ENCODE measurements at regions not wholly inside any gene's neighbourhood (a gene's known extent, or its start where the extent isn't known, plus 50 kb on each side); places are given as distances from the start of the nearest gene placed in this dataset.

GRCh38 chr4:127006446-127006877 lies 626.3 kb upstream of the INTU start:
- Histone ChIP-seq H3K27ac (no peak overlapping the region), H3K4me1 (replicated peaks in 1 of 2) (no peaks in the 10 kb centered on the region), H3K27me3 (no peaks in the 10 kb centered on the region), H3K36me3 (replicated peaks in 1 of 2) (no peaks in the 10 kb centered on the region), H3K9me3 (replicated peaks in 1 of 3) (no peaks in the 10 kb centered on the region), H3K4me3 (no peak overlapping the region)
- DNase-seq, result no peak
- intact Hi-C loops (cut with DNase I), result no loop called here
- TF ChIP-seq CTCF (IDR thresholded peaks at IDR 0.05) (no peak), POLR2A (IDR thresholded peaks at IDR 0.05) (no peak)

- H3K36me3 ChIP-seq (replicated peaks in 1 of 2), result no peaks in the 10 kb centered on the region
- no peak overlapping the region for H3K4me3 ChIP-seq
- no peak overlapping the region for H3K27ac ChIP-seq
- no peaks in the 10 kb centered on the region for H3K27me3 ChIP-seq
- DNase-seq, result no peak
- intact Hi-C loops (cut with DNase I), result no loop called here
- H3K4me1 ChIP-seq (replicated peaks in 1 of 2), result no peaks in the 10 kb centered on the region
- H3K9me3 ChIP-seq (replicated peaks in 1 of 3), result no peaks in the 10 kb centered on the region
- TF ChIP-seq CTCF (IDR thresholded peaks at IDR 0.05) (no peak), POLR2A (IDR thresholded peaks at IDR 0.05) (no peak)
- 71 to 83% (median 76%) methylated on average over 3 of the region's 3 CpGs for WGBS, 4 donors
Measured at GRCh38 chr4:127007305-127007704, 625.5 kb upstream of the INTU start.

- Histone ChIP-seq H3K4me1 (replicated peaks in 1 of 2) (no peaks in the 10 kb centered on the region), H3K27me3 (no peaks in the 10 kb centered on the region), H3K27ac (no peak overlapping the region), H3K9me3 (replicated peaks in 1 of 3) (no peaks in the 10 kb centered on the region), H3K4me3 (no peak overlapping the region), H3K36me3 (replicated peaks in 1 of 2) (no peaks in the 10 kb centered on the region)
- TF ChIP-seq POLR2A (IDR thresholded peaks at IDR 0.05) (no peak), CTCF (IDR thresholded peaks at IDR 0.05) (no peak)
- intact Hi-C loops (cut with DNase I), result no loop called here
- no peak for DNase-seq
Measured at GRCh38 chr4:127012549-127012948, 620.2 kb upstream of the INTU start.

- no peaks in the 10 kb centered on the region for H3K4me1 ChIP-seq (replicated peaks in 1 of 2)
- intact Hi-C loops (cut with DNase I), result no loop called here
- H3K9me3 ChIP-seq (replicated peaks in 1 of 3), result no peaks in the 10 kb centered on the region
- TF ChIP-seq CTCF (IDR thresholded peaks at IDR 0.05) (no peak), POLR2A (IDR thresholded peaks at IDR 0.05) (no peak)
- no peak overlapping the region for H3K27ac ChIP-seq
- H3K36me3 ChIP-seq (replicated peaks in 1 of 2), result no peaks in the 10 kb centered on the region
- 51 to 66% (median 54%) methylated on average over 5 of the region's 5 CpGs for WGBS, 4 donors
- no peaks in the 10 kb centered on the region for H3K27me3 ChIP-seq
- no peak overlapping the region for H3K4me3 ChIP-seq
- no peak for DNase-seq
Measured at GRCh38 chr4:127015667-127016117, 617.1 kb upstream of the INTU start.
